Right cardiac atrium (tissue), 5 donors: ENCODE measurements at regions not wholly inside any gene's neighbourhood (a gene's known extent, or its start where the extent isn't known, plus 50 kb on each side); places are given as distances from the start of the nearest gene placed in this dataset.

Experiments used
- ATAC-seq, 2 donors: fragments of 200-7000 bp; cut with Tn5 transposase; one replicate each; pipeline versions ENCODE4 v1.8.0 to v1.9.1; 2020; ENCODE audit warnings: moderate library complexity in 2 of 2, mild to moderate bottlenecking in 1 of 2
- DNase-seq, 3 donors: peaks; one replicate each; pipeline ENCODE4 v3.0.0-alpha.2; 2020
- H3K27ac ChIP-seq: one replicate; pipeline ENCODE4 v1.5.1; 2013; ENCODE audit warnings: mild to moderate bottlenecking, low read length, control low read depth, moderate library complexity
- H3K27me3 ChIP-seq: one replicate; pipeline ENCODE4 v1.6.1; 2013; ENCODE audit not compliant: control insufficient read depth, insufficient read depth
- H3K4me1 ChIP-seq: one replicate; pipeline ENCODE4 v1.6.1; 2013; ENCODE audit warnings: low read length; ENCODE audit not compliant: control insufficient read depth, insufficient read depth
- H3K4me3 ChIP-seq: one replicate; pipeline ENCODE4 v1.5.1; 2013; ENCODE audit warnings: low read length, control low read depth
- H3K9me3 ChIP-seq: one replicate; pipeline ENCODE4 v1.6.1; 2013; ENCODE audit warnings: low read length; ENCODE audit not compliant: control insufficient read depth
- WGBS: extraction: QIAGEN DNeasy Blood & Tissue Kit; methylation state at CpG from one replicate; pipeline ENCODE4 v1.1.7; 2013; 5-methylcytosine and 5-hydroxymethylcytosine counted together
- intact Hi-C, 4 donors: fragments of 100-400 bp; cut with DNase I; formaldehyde crosslinking; loops; one replicate each; pipeline versions ENCODE4 v1.11.0 to v1.14.0; 2022 to 2023
- donor health status: healthy with polysubstance abuse.
- donor health status: DM: no; HTN: yes; CAD: no.
- donor health status: DM: no; HTN: no; CAD: no.
- donor health status: DM: no; HTN: yes; CAD: no; lungs with severe emphysema.
- donor health status: DM: yes; HTN: yes; CAD: no.

DNA sequence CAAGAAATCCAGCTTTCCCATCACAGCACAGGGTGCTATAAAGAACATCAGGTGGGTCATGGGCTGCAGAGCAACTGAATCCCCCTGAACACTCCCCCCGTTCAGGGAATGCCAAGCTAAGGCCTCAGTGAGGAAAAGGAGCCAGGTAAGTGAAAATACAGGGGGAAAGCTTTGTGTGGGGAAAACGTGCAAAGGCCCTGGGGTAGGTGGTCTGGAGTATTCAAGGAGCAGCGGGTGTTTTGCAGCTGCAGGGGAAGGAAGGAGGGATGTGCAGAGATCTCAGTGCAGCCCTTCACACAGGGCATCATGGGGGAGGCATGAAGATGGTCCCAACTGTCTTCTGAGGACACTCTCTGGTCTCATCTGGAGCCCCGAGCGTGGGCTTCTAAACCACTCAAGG, 119.2 kb downstream of the ETS2 start:
- DNase-seq (no peak), ATAC-seq (no peak)
- Histone ChIP-seq H3K4me1 (peaks cover 6% of the 10 kb centered on the region), H3K4me3 (no peak overlapping the region), H3K27me3 (no peaks in the 10 kb centered on the region), H3K9me3 (no peaks in the 10 kb centered on the region), H3K27ac (no peak overlapping the region)
- intact Hi-C loops = no loop called here
- 96% methylated on average over 5 of the region's 5 CpGs for WGBS

DNA sequence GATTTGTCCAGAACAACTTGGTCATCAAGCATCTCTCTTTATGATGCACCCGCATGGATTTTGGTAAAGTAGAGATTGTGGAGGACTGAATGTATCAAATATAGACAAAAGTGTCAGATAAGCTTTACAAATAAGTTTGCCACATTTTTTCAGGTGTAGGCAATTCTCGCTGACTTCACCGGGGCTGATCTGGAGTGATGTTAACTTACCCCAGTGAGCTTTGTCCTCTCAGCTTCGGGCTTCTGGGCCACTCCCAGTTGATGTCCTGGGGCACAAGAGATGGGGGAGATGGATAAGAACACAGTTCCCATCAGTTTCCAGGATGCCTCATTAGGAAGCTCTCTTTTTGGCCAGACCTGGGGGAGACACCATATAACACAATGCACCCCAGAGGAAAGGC, 117.7 kb downstream of the ETS2 start:
- no peak overlapping the region for H3K27ac ChIP-seq
- H3K4me3 ChIP-seq = no peak overlapping the region
- peaks cover 6% of the 10 kb centered on the region for H3K4me1 ChIP-seq
- no peaks in the 10 kb centered on the region for H3K9me3 ChIP-seq
- no peaks in the 10 kb centered on the region for H3K27me3 ChIP-seq
- intact Hi-C loops = no loop called here
- DNase-seq = no peak
- ATAC-seq = no peak
- WGBS = 91% methylated on average over 4 of the region's 4 CpGs

DNA sequence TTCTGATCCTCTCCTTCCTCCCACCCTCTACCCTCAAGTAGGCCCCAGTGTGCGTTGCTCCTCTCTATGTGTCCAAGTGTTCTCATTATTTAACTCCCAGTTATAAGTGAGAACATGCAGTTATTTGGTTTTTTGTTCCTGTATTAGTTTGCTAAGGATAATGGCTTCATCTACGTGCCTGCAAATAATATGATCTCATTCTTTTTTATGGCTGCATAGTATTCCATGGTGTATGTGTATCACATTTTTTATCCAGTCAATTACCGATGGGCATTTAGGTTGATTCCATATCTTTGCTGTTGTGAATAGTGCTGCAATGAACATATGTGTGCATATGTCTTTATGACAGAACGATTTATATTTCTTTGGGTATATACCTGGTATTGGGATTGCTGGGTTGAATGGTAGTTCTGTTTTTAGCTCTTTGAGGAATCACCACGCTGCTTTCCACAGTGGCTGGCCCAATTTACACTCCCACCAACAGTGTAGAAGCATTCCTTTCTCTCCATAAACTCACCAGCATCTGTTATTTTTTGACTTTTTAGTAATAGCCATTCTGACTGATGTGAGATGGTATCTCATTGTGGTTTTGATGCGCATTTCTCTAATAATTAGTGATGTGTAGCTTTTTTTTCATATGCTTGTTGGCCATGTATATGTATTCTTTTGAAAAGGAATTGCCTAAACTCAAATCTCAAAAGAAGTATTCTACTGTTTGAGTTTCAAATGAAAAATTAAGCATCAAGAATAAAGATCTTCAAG, 116.9 kb downstream of the ETS2 start:
- 97% methylated on average over 6 of the region's 6 CpGs for WGBS
- intact Hi-C loops = no loop called here
- no peak for DNase-seq
- H3K4me3 ChIP-seq = no peak overlapping the region
- no peak overlapping the region for H3K27ac ChIP-seq
- no peak for ATAC-seq
- H3K9me3 ChIP-seq = no peaks in the 10 kb centered on the region
- H3K27me3 ChIP-seq = no peaks in the 10 kb centered on the region
- H3K4me1 ChIP-seq = peaks cover 6% of the 10 kb centered on the region

DNA sequence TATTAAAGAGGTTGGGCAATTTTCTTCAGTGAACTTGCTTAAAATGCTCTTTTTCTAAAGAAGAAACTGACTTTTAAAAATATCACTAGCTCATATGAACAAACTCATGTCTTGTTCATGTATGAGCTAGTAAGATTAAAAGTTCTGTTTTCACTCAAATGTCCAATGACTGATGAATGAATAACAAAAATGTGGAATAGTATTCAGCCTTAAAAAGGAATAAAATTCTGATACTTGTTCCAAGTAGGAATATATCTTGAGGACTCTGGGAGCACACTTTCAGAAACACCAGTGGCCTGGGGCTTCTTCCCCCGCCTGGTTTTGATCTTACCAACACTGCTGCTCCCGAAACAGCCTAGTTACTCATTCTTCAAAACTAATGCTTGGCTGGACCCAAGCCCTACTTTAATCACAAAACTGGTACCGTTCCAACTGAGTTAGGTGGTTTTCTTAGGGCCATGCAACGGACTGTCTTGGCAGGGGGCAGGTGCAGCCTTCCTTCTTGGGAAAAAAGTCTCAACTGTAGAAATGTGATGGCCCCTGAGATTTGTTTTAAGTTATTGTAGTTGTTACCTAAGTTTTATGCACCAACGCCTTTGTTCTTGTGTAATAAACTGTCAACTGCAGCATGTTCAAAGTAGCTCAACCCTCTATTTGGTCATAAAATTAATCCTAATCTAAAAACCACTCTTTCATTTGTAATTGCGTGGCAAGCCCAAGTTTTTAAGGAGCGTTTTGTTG, 116.0 kb downstream of the ETS2 start:
- Histone ChIP-seq H3K4me3 (no peak overlapping the region), H3K27me3 (no peaks in the 10 kb centered on the region), H3K27ac (no peak overlapping the region), H3K4me1 (peaks cover 6% of the 10 kb centered on the region), H3K9me3 (no peaks in the 10 kb centered on the region)
- intact Hi-C loops = no loop called here
- ATAC-seq = no peak
- no peak for DNase-seq
- WGBS = 86% methylated on average over 7 of the region's 7 CpGs

DNA sequence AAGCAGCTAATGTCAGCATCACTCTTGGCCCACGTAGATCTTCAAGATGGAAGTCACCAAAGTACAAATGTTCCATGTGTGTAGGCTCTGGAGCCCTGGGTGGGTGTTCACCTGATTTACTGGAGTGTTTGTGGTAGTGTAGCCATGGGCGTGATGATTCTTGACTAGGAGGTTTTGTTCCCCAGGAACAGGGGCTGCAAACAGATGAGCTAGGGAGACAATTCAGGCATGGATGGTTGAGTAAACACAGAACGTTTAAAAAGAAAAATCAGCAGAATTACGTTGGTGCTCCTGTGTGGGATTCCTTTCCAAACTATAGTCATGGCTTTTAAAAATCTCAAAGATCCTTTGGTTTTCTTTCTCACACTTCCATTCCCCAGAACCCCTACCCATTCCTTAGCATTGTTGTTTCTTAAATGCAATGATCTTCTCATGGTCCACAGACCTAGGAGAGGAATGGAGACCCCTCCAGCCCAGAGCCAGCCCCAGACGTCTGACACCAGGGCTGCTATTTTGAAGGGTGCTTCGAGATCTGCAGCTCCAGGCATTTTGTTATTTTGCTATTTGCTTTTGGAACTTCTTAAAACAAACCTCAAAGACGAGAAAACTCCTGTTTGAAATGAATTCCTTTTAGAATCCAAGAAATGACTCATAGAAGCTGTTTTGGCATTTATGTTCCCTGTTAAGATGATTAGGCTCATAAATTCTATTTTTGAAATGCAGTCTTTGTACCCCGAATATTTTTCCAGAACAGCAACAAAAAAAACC, 115.1 kb downstream of the ETS2 start:
- 44% methylated on average over 8 of the region's 8 CpGs for WGBS
- ATAC-seq = no peak
- peaks cover 6% of the 10 kb centered on the region for H3K4me1 ChIP-seq
- H3K4me3 ChIP-seq = no peak overlapping the region
- H3K27ac ChIP-seq = peak overlapping the region; percentile 23
- intact Hi-C loops = no loop called here
- H3K27me3 ChIP-seq = no peaks in the 10 kb centered on the region
- no peak for DNase-seq
- H3K9me3 ChIP-seq = no peaks in the 10 kb centered on the region

DNA sequence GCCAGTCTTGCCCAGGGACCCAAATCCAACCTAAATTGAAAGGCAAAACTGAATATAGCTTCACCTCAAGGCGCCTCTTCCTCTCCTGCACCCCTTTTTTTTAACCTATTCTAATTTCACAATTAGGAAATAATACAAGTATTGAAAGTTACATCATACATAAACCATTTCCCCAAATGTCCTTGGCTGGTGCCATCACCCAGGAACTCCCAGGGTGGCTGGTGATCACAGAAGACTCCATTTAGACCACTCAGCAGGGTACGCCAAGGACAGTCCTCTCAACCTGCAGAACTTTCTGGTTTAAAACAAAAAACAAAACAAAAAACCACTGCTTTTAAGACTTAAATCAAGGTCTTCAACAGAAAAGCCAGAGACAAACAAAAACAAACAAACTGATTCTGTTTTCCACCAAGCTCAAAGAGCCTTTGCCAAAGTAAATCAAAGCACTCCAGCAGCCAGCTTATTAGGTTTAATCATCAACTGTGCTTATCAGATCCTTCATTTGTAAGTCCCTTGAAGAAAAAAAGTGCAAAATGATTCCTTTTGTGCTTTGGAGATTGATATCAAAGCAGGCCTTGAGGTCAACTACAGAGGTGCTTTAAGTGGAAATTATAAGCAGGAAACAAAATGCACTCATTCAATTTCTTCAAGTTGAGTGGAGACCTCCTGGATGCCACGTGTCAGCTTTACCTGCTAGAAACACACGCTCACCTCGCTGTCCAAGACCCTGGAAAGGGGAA, 113.0 kb downstream of the ETS2 start:
- DNase-seq (no peak), ATAC-seq (no peak)
- no peaks in the 10 kb centered on the region for H3K27me3 ChIP-seq
- intact Hi-C loops = loop anchor here in 2 of 4 donors (10.0 kb wide), 2 partner anchors 64 to 104 kb away; no protein-coding TSS in a partner anchor
- H3K9me3 ChIP-seq = no peaks in the 10 kb centered on the region
- no peaks in the 10 kb centered on the region for H3K4me1 ChIP-seq
- H3K4me3 ChIP-seq = no peak overlapping the region
- no peak overlapping the region for H3K27ac ChIP-seq
- 92% methylated on average over 5 of the region's 5 CpGs for WGBS

DNA sequence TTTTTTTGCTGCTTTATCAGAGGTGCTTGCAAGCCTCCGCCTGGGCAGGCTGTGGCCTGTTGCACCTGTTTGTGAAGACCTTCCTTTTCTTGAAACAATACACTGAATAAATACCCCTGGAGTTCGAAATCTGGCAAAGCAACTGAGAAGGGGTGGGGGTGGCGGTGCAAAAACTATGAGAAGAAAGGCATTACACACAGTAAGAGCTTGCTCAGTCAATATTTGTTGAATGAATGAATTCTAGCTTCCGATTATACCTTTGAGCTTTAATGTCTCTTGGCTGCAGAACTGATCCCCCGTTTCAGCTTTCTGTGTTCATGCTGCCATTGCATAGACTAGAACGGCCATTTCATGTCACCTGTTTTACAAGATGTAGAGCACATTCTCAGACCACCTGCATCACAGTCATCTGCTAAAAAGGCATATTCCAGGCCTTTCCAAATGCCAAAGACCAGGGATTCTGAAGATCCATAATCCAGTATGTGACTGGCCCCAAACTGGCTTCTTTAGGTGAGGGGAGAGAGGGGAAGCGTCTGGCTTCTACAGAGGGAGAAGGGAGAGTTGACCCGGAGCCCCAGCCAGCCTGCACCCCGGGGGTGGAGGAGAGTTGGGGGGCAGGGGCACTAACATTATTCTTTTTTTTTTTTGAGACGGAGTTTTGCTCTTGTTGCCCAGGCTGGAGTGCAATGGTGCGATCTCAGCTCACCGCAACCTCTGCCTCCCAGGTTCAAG, 111.5 kb downstream of the ETS2 start:
- WGBS = 87% methylated on average over 12 of the region's 12 CpGs
- no peaks in the 10 kb centered on the region for H3K9me3 ChIP-seq
- DNase-seq (no peak), ATAC-seq (no peak)
- H3K27me3 ChIP-seq = no peaks in the 10 kb centered on the region
- H3K27ac ChIP-seq = no peak overlapping the region
- H3K4me3 ChIP-seq = no peak overlapping the region
- H3K4me1 ChIP-seq = peaks cover 4% of the 10 kb centered on the region
- intact Hi-C loops = loop anchor here in 2 of 4 donors (10.0 kb wide), 2 partner anchors 62 to 102 kb away; no protein-coding TSS in a partner anchor

DNA sequence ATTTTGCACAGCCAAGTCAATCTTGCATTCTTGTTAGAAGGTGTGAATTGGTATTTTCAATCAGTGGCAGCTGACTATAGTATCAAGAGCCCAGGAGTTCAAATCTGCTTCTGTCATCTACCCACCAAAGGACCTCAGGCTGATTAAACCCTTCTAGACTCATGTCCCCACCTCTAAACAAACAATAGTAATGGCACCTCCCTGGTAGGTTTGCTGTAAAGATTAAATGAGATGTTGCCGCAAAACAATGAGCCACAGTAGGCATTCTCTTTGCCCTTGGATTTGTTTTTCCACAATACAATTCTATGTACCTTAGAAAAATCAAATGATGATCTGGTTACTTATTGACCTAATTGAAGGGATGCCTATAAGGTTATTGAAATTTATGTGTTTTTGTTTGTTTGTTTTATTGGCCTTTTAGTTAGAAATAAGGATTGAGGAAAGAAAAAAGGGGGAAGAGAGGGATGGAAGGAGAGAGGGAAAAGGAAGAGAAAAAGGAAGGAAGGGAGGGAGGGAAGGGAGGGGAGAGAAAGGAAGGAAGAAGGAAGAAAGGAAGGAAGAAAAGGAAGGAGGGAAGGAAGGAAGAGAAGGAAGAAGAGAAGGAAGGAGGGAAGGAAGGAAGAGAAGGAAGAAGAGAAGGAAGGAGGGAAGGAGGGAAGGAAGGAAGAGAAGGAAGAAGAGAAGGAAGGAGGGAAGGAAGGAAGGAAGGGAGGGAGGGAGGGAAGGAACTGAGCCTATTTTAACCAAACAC, 110.7 kb downstream of the ETS2 start:
- DNase-seq (no peak), ATAC-seq (no peak)
- no peak overlapping the region for H3K4me3 ChIP-seq
- H3K4me1 ChIP-seq = peaks cover 4% of the 10 kb centered on the region
- intact Hi-C loops = loop anchor here in 2 of 4 donors (10.0 kb wide), 2 partner anchors 62 to 102 kb away; no protein-coding TSS in a partner anchor
- 97% methylated on average over 1 of the region's 1 CpG for WGBS
- H3K27ac ChIP-seq = no peak overlapping the region
- H3K9me3 ChIP-seq = no peaks in the 10 kb centered on the region
- no peaks in the 10 kb centered on the region for H3K27me3 ChIP-seq

DNA sequence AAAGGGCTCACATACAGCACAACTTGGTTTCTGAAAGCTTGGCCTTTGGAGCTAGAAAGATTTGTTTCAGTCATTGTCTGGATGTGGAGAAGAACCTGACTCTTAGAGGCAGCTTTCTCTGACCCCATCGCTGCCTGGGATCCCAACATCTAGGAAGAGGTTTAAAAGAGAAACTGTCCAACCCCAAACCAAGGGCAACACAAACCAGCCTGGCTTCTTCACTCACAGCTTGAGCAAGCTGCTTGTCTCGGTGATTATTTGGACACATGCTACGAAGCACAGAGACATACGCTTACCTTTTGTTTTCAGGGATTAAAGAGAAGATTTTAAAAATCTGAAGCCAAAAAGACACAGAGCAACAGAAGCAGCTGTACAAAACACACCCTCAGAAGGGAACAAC, 109.8 kb downstream of the ETS2 start:
- Histone ChIP-seq H3K9me3 (no peaks in the 10 kb centered on the region), H3K27ac (no peak overlapping the region), H3K4me1 (peaks cover 4% of the 10 kb centered on the region), H3K27me3 (no peaks in the 10 kb centered on the region), H3K4me3 (no peak overlapping the region)
- ATAC-seq (no peak), DNase-seq (no peak)
- WGBS = 97% methylated on average over 4 of the region's 4 CpGs
- intact Hi-C loops = loop anchor here in 2 of 4 donors (10.0 kb wide), 2 partner anchors 61 to 101 kb away; no protein-coding TSS in a partner anchor
